ENCODE measurements at regions not wholly inside any gene's neighbourhood (a gene's known extent, or its start where the extent isn't known, plus 50 kb on each side); places are given as distances from the start of the nearest gene placed in this dataset.

GRCh38 chr17:34156741-34157589 lies 98.1 kb upstream of the CCL2 start:
- no peak for TF ChIP-seq TAF1 (IDR thresholded peaks at IDR 0.05; ENCODE audit: low read depth)
- TF ChIP-seq RAD21 (IDR thresholded peaks at IDR 0.05; ENCODE audit: low read depth) = no peak
- no peak for TF ChIP-seq YY1 (IDR thresholded peaks at IDR 0.05; ENCODE audit: low read depth)

Data from Ishikawa (cell line).